ENCODE measurements at regions not wholly inside any gene's neighbourhood (a gene's known extent, or its start where the extent isn't known, plus 50 kb on each side); places are given as distances from the start of the nearest gene placed in this dataset.
A peak's percentile ranks its signal among the peaks of the same experiment; 100 is the strongest.

DNA sequence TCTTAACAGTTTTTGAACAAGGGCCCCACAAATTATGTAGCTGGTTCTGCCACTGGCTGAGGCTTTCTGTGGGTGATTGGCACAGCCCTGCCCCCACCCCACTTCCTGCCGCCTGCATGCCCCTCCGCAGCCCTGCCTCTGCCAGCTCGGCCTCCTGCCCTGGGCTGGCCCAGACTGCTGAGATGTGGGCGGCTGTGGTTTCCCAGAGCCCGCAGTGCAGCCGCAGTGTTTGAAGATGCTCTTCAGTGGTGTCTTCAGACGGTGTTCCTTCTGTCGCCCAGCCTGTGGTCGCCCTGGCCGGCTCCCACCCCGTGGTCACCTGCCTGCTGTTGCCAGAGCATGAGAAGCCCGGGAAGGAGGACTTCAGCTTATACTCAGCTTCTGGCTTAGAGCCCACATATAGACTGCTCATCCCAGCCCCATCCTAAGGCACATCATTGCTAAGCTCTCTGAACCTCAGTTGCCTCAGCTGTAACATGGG is 154.3 kb downstream of the VEGFA start (continued):
- no peak for TF ChIP-seq HEY1 (CRISPR knock-in tag; IDR thresholded peaks at IDR 0.05; ENCODE audit: borderline replicate concordance)
- no peak for TF ChIP-seq ELF1 (tag; IDR thresholded peaks at IDR 0.05)
- TF ChIP-seq ZNF717 (CRISPR knock-in tag; IDR thresholded peaks at IDR 0.05): no peak
- no peak for TF ChIP-seq ZNF253 (CRISPR knock-in tag; conservative IDR thresholded peaks at IDR 0.05)
- TF ChIP-seq RAD21 (CRISPR knock-in tag; conservative IDR thresholded peaks at IDR 0.05 in 1 of 2, IDR thresholded peaks at IDR 0.05 in 1 of 2): no peak
- TF ChIP-seq POLR2H (tag; IDR thresholded peaks at IDR 0.05; ENCODE audit: low read depth): no peak
- TF ChIP-seq HOXB6 (CRISPR knock-in tag; IDR thresholded peaks at IDR 0.05; ENCODE audit: borderline replicate concordance): no peak
- TF ChIP-seq PHTF2 (CRISPR knock-in tag; IDR thresholded peaks at IDR 0.05): no peak
- no peak for TF ChIP-seq ZNF586 (CRISPR knock-in tag; conservative IDR thresholded peaks at IDR 0.05)
- TF ChIP-seq, protein P1, sequence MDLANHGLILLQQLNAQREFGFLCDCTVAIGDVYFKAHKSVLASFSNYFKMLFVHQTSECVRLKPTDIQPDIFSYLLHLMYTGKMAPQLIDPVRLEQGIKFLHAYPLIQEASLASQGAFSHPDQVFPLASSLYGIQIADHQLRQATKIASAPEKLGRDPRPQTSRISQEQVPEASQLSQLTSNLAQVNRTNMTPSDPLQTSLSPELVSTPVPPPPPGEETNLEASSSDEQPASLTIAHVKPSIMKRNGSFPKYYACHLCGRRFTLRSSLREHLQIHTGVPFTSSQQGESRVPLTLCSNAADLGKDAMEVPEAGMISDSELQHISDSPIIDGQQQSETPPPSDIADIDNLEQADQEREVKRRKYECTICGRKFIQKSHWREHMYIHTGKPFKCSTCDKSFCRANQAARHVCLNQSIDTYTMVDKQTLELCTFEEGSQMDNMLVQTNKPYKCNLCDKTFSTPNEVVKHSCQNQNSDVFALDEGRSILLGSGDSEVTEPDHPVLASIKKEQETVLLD (IDR thresholded peaks at IDR 0.05): no peak
- TF ChIP-seq ZNF583 (CRISPR knock-in tag; IDR thresholded peaks at IDR 0.05): 0 out of 2 replicates have a peak, but pooled peaks have one; percentile 31
- no peak for TF ChIP-seq ZNF764 (CRISPR knock-in tag; IDR thresholded peaks at IDR 0.05; ENCODE audit: low read depth)
- TF ChIP-seq ZNF444 (CRISPR knock-in tag; IDR thresholded peaks at IDR 0.05): no peak
- TF ChIP-seq, protein P2, sequence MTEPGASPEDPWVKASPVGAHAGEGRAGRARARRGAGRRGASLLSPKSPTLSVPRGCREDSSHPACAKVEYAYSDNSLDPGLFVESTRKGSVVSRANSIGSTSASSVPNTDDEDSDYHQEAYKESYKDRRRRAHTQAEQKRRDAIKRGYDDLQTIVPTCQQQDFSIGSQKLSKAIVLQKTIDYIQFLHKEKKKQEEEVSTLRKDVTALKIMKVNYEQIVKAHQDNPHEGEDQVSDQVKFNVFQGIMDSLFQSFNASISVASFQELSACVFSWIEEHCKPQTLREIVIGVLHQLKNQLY (CRISPR knock-in tag; conservative IDR thresholded peaks at IDR 0.05): no peak; a peak in 1 of 4 replicates
- 0 out of 2 replicates have a peak, but pooled peaks have one; percentile 33 for TF ChIP-seq CXXC5 (CRISPR knock-in tag; IDR thresholded peaks at IDR 0.05)
- TF ChIP-seq, protein P3, sequence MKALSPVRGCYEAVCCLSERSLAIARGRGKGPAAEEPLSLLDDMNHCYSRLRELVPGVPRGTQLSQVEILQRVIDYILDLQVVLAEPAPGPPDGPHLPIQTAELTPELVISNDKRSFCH (CRISPR knock-in tag; IDR thresholded peaks at IDR 0.05): no peak
- TF ChIP-seq, protein P3 (tag; IDR thresholded peaks at IDR 0.05): peak; percentile 33; the same call in 1 of the 2 replicates
- no peak for TF ChIP-seq GATAD2B (IDR thresholded peaks at IDR 0.05; ENCODE audit: borderline replicate concordance)
- TF ChIP-seq SPI1 (IDR thresholded peaks at IDR 0.05; ENCODE audit: borderline replicate concordance, low read depth, low read length): no peak
- 0 out of 2 replicates have a peak, but pooled peaks have one; percentile 45 for TF ChIP-seq ZBTB17 (CRISPR knock-in tag; IDR thresholded peaks at IDR 0.05)
- TF ChIP-seq DDX20 (tag; IDR thresholded peaks at IDR 0.05; ENCODE audit: low read depth): no peak
- TF ChIP-seq GTF2F1 (IDR thresholded peaks at IDR 0.05; ENCODE audit: low read depth, low read length): no peak
- TF ChIP-seq THRAP3 (IDR thresholded peaks at IDR 0.05; ENCODE audit: borderline replicate concordance): no peak
- TF ChIP-seq, protein P4, sequence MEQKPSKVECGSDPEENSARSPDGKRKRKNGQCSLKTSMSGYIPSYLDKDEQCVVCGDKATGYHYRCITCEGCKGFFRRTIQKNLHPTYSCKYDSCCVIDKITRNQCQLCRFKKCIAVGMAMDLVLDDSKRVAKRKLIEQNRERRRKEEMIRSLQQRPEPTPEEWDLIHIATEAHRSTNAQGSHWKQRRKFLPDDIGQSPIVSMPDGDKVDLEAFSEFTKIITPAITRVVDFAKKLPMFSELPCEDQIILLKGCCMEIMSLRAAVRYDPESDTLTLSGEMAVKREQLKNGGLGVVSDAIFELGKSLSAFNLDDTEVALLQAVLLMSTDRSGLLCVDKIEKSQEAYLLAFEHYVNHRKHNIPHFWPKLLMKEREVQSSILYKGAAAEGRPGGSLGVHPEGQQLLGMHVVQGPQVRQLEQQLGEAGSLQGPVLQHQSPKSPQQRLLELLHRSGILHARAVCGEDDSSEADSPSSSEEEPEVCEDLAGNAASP (IDR thresholded peaks at IDR 0.05): no peak

All from K562 (cell line).